H9 (cell line): ENCODE measurements at regions not wholly inside any gene's neighbourhood (a gene's known extent, or its start where the extent isn't known, plus 50 kb on each side); places are given as distances from the start of the nearest gene placed in this dataset.

Source experiments
- DNase-seq: peaks from one replicate; pipeline ENCODE4 v3.0.0-alpha.2; 2017
- H2AFZ ChIP-seq: one replicate; pipeline ENCODE4 v1.6.1; 2013; ENCODE audit warnings: mild to moderate bottlenecking, low read length, control low read depth, moderate library complexity
- H2AK5ac ChIP-seq: 2 replicates; pipeline ENCODE4 v1.6.1; 2013; ENCODE audit warnings: low read length, control low read depth, mixed read lengths; ENCODE audit not compliant: insufficient read length
- H2BK120ac ChIP-seq: one replicate; pipeline ENCODE4 v1.6.1; 2013; ENCODE audit warnings: low read depth, mild to moderate bottlenecking, low read length, control low read depth, inconsistent platforms; ENCODE audit not compliant: poor library complexity, severe bottlenecking
- H2BK12ac ChIP-seq: 2 replicates; pipeline ENCODE4 v1.6.1; 2013; ENCODE audit warnings: low read length, control low read depth, mixed read lengths, low read depth; ENCODE audit not compliant: insufficient read length
- H2BK15ac ChIP-seq: 2 replicates; pipeline ENCODE4 v1.6.1; 2013; ENCODE audit warnings: low read depth, low read length, control low read depth
- H2BK20ac ChIP-seq: one replicate; pipeline ENCODE4 v1.6.1; 2013; ENCODE audit warnings: low read depth, mild to moderate bottlenecking, low read length, control low read depth, inconsistent platforms; ENCODE audit not compliant: poor library complexity, severe bottlenecking
- H2BK5ac ChIP-seq: 2 replicates; pipeline ENCODE4 v1.6.1; 2013; ENCODE audit warnings: low read length, control low read depth, mixed read lengths; ENCODE audit not compliant: insufficient read length
- H3K14ac ChIP-seq: 2 replicates; pipeline ENCODE4 v1.6.1; 2013; ENCODE audit warnings: low read length, control low read depth; ENCODE audit not compliant: insufficient read depth
- H3K18ac ChIP-seq: 2 replicates; pipeline ENCODE4 v1.6.1; 2013; ENCODE audit warnings: low read depth, mild to moderate bottlenecking, mixed read lengths, low read length, control low read depth; ENCODE audit not compliant: insufficient read length
- H3K23ac ChIP-seq: 2 replicates; pipeline ENCODE4 v1.6.1; 2013; ENCODE audit warnings: low read length, control low read depth, mixed read lengths, low read depth; ENCODE audit not compliant: insufficient read length
- H3K23me2 ChIP-seq: 2 replicates; pipeline ENCODE4 v1.6.1; 2013; ENCODE audit warnings: low read depth, mild to moderate bottlenecking, mixed read lengths, low read length, control low read depth; ENCODE audit not compliant: insufficient read length, poor library complexity, severe bottlenecking
- H3K27ac ChIP-seq: 2 replicates; pipeline ENCODE4 v1.5.1; 2013; ENCODE audit warnings: low read length, control low read depth, mixed read lengths, low read depth; ENCODE audit not compliant: insufficient read length
- H3K27me3 ChIP-seq: 2 replicates; pipeline ENCODE4 v1.6.1; 2013; ENCODE audit warnings: low read length, control low read depth, inconsistent platforms; ENCODE audit not compliant: insufficient read depth
- H3K4ac ChIP-seq: 2 replicates; pipeline ENCODE4 v1.6.1; 2013; ENCODE audit warnings: low read depth, mild to moderate bottlenecking, control low read depth, inconsistent platforms, low read length, moderate library complexity
- H3K4me1 ChIP-seq: 2 replicates; pipeline ENCODE4 v1.6.1; 2013; ENCODE audit warnings: low read length, control low read depth, inconsistent platforms; ENCODE audit not compliant: insufficient read depth
- H3K4me2 ChIP-seq: 2 replicates; pipeline ENCODE4 v1.6.1; 2013; ENCODE audit warnings: low read length, control low read depth, mixed read lengths; ENCODE audit not compliant: insufficient read length, insufficient read depth
- H3K56ac ChIP-seq: 2 replicates; pipeline ENCODE4 v1.6.1; 2013; ENCODE audit warnings: low read depth, mild to moderate bottlenecking, mixed read lengths, low read length, control low read depth; ENCODE audit not compliant: insufficient read length
- H3K79me1 ChIP-seq: 2 replicates; pipeline ENCODE4 v1.6.1; 2013; ENCODE audit warnings: low read depth, mild to moderate bottlenecking, moderate library complexity, low read length, control low read depth, inconsistent platforms; ENCODE audit not compliant: insufficient read depth, poor library complexity, severe bottlenecking
- H3K79me2 ChIP-seq: 2 replicates; pipeline ENCODE4 v1.6.1; 2013; ENCODE audit warnings: low read length, control low read depth, inconsistent platforms; ENCODE audit not compliant: insufficient read depth
- H3K9ac ChIP-seq: 2 replicates; pipeline ENCODE4 v1.6.1; 2013; ENCODE audit warnings: low read length, control low read depth, mixed read lengths; ENCODE audit not compliant: insufficient read length; ENCODE audit errors: extremely low read depth
- H3K9me3 ChIP-seq: one replicate; pipeline ENCODE4 v1.6.1; 2013; ENCODE audit warnings: low read depth, low read length, inconsistent platforms; ENCODE audit not compliant: control insufficient read depth
- H3T11ph ChIP-seq: one replicate; pipeline ENCODE4 v1.6.1; 2013; ENCODE audit warnings: mild to moderate bottlenecking, low read length, control low read depth, inconsistent platforms
- H4K20me1 ChIP-seq: one replicate; pipeline ENCODE4 v1.6.1; 2013; ENCODE audit not compliant: control insufficient read depth, insufficient read length, insufficient read depth
- H4K5ac ChIP-seq: 2 replicates; pipeline ENCODE4 v1.6.1; 2013; ENCODE audit warnings: low read depth, mild to moderate bottlenecking, mixed read lengths, low read length, control low read depth; ENCODE audit not compliant: insufficient read length
- H4K8ac ChIP-seq: replicated peaks from 2 replicates; pipeline ENCODE4 v1.6.1; 2013; ENCODE audit warnings: low read length, control low read depth, mixed read lengths, low read depth; ENCODE audit not compliant: insufficient read length
- H4K91ac ChIP-seq: 2 replicates; pipeline ENCODE4 v1.6.1; 2013; ENCODE audit warnings: low read depth, mild to moderate bottlenecking, moderate library complexity, mixed read lengths, low read length, control low read depth; ENCODE audit not compliant: insufficient read length
- H3K27ac Mint-ChIP-seq, 3 experiments: 2 replicates in 2 of 3; 3 replicates in 1 of 3; pipeline ENCODE4 v1.8.0; 2020 to 2021; ENCODE audit warnings: mixed read lengths in 3 of 3, mild to moderate bottlenecking in 1 of 3, moderate library complexity in 1 of 3
- H3K27me3 Mint-ChIP-seq: 2 replicates; pipeline ENCODE4 v1.8.0; 2021; ENCODE audit warnings: low read depth, mild to moderate bottlenecking, moderate library complexity, mixed read lengths
- H3K36me3 Mint-ChIP-seq, 3 experiments: 2 replicates in 2 of 3; 3 replicates in 1 of 3; pipeline ENCODE4 v1.8.0; 2020 to 2021; ENCODE audit warnings: low read depth in 3 of 3, mixed read lengths in 3 of 3; ENCODE audit not compliant: insufficient read depth in 1 of 3
- H3K4me1 Mint-ChIP-seq, 2 experiments: 2 replicates each; pipeline ENCODE4 v1.8.0; 2020; ENCODE audit warnings: mixed read lengths in 2 of 2
- H3K4me3 Mint-ChIP-seq, 2 experiments: 2 replicates in 1 of 2; 3 replicates in 1 of 2; pipeline ENCODE4 v1.8.0; 2020 to 2021; ENCODE audit warnings: mild to moderate bottlenecking in 2 of 2, mixed read lengths in 2 of 2, moderate library complexity in 1 of 2
- H3K9me3 Mint-ChIP-seq, 2 experiments: 2 replicates in 1 of 2; 3 replicates in 1 of 2; pipeline ENCODE4 v1.8.0; 2020; ENCODE audit warnings: mild to moderate bottlenecking in 2 of 2, mixed read lengths in 2 of 2, moderate library complexity in 1 of 2
- WGBS: extraction: QIAGEN DNeasy Blood & Tissue Kit; methylation state at CpG from one replicate; pipeline ENCODE4 v1.1.7; 2013; ENCODE audit warnings: missing lambda C conversion rate, low lambda C conversion rate, mixed read lengths; ENCODE audit not compliant: insufficient read length; ENCODE audit errors: extremely low coverage; 5-methylcytosine and 5-hydroxymethylcytosine counted together
- TF ChIP-seq, protein P1 (sequence below): fragments of 200-600 bp; sonication (generic); conservative IDR thresholded peaks from 3 replicates; pipeline ENCODE4 v1.8.0; 2021; ENCODE audit warnings: antibody characterized with exemption, mild to moderate bottlenecking

DNA sequence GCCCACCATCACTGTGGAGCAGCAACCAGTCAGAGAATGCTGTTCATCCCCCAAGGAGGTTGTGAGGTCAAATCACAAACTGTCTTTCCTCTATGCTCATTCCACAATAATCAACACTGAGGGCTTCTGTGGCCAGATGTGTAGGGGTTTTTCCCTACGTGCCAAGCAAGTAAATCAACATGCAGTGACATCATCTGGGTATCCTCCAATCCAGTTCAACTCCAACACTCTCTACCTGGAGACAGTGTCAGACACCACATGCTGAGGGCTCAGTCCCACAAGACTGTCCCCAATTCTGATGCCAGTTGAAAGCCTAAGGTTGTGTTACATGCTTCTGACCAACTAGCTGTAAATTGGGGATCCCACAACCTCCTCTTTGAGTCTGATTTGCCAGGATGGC lies 57.3 kb upstream of the DMRT1 start:
- Histone ChIP-seq H3K9ac (no peak overlapping the region), H4K20me1 (no peaks in the 10 kb centered on the region), H4K8ac (no peak overlapping the region), H3K27me3 (no peaks in the 10 kb centered on the region), H2BK15ac (no peak overlapping the region), H3T11ph (no peak overlapping the region), H3K18ac (no peak overlapping the region), H3K23me2 (no peaks in the 10 kb centered on the region), H2BK12ac (no peak overlapping the region), H2BK20ac (no peak overlapping the region), H4K5ac (no peak overlapping the region), H3K23ac (no peak overlapping the region), H3K79me2 (no peaks in the 10 kb centered on the region), H2BK120ac (no peak overlapping the region), H3K79me1 (no peaks in the 10 kb centered on the region), H3K4me2 (no peak overlapping the region), H4K91ac (no peak overlapping the region), H3K27ac (no peak overlapping the region), H3K9me3 (no peaks in the 10 kb centered on the region), H3K4ac (no peak overlapping the region), H3K4me1 (no peaks in the 10 kb centered on the region; the same call in 1 of the 2 replicates), H2BK5ac (no peak overlapping the region), H2AK5ac (no peak overlapping the region), H2AFZ (no peak overlapping the region), H3K56ac (no peak overlapping the region), H3K14ac (no peak overlapping the region)
- TF ChIP-seq, protein P1, sequence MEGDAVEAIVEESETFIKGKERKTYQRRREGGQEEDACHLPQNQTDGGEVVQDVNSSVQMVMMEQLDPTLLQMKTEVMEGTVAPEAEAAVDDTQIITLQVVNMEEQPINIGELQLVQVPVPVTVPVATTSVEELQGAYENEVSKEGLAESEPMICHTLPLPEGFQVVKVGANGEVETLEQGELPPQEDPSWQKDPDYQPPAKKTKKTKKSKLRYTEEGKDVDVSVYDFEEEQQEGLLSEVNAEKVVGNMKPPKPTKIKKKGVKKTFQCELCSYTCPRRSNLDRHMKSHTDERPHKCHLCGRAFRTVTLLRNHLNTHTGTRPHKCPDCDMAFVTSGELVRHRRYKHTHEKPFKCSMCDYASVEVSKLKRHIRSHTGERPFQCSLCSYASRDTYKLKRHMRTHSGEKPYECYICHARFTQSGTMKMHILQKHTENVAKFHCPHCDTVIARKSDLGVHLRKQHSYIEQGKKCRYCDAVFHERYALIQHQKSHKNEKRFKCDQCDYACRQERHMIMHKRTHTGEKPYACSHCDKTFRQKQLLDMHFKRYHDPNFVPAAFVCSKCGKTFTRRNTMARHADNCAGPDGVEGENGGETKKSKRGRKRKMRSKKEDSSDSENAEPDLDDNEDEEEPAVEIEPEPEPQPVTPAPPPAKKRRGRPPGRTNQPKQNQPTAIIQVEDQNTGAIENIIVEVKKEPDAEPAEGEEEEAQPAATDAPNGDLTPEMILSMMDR = no peak
- WGBS = no CpG with 5 or more reads among the region's 1 CpG
- H3K36me3 Mint-ChIP-seq = no peaks in the 10 kb centered on the region; a peak in 1 of 7 replicates
- peak overlapping the region in 1 of 3 experiments; percentile 45; a peak in 1 of 7 replicates for H3K27ac Mint-ChIP-seq
- peaks cover 26 to 27% of the 10 kb centered on the region in 2 experiments for H3K4me1 Mint-ChIP-seq
- no peak overlapping the region for H3K4me3 Mint-ChIP-seq
- peaks cover 0 to under 1% of the 10 kb centered on the region in 2 experiments; a peak in 2 of 5 replicates for H3K9me3 Mint-ChIP-seq
- H3K27me3 Mint-ChIP-seq = peaks cover 3% of the 10 kb centered on the region; the same call in 1 of the 2 replicates
- no peak for DNase-seq
